ENCODE measurements at regions not wholly inside any gene's neighbourhood (a gene's known extent, or its start where the extent isn't known, plus 50 kb on each side); places are given as distances from the start of the nearest gene placed in this dataset.
"Not testable (repeated sequence)": the region's sequence is repeated elsewhere in the genome, so short reads cannot be mapped to it uniquely, and the experiment has no call there.

DNA sequence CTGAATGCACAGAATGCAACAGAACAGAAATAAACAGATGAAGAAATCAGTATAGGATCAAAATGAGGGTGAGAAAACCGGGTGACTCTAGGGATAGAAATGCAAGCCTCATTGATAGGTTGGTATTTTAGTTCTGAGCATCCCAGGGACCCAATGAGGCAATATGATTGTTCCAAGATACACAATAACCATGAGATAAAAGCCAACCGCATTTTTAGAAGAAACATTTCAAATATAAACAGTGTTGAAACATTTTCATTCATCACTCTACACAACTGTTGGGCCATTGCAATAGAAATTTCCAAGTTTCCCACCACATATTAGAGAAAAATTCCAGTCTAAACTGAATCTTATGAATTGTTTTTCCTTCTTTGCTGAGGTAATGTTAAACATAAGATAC is 452.3 kb upstream of the PTGER4 start:
- H3K9me3 ChIP-seq = no peaks in the 10 kb centered on the region
- no peaks in the 10 kb centered on the region for H3K36me3 ChIP-seq
- H3K27me3 ChIP-seq = no peaks in the 10 kb centered on the region
- 73% methylated on average over 2 of the region's 2 CpGs for WGBS
- TF ChIP-seq POLR2A (IDR thresholded peaks at IDR 0.05) (no peak), EP300 (IDR thresholded peaks at IDR 0.05) (no peak), POLR2AphosphoS5 (IDR thresholded peaks at IDR 0.05) (no peak)
- TF ChIP-seq, protein P1, sequence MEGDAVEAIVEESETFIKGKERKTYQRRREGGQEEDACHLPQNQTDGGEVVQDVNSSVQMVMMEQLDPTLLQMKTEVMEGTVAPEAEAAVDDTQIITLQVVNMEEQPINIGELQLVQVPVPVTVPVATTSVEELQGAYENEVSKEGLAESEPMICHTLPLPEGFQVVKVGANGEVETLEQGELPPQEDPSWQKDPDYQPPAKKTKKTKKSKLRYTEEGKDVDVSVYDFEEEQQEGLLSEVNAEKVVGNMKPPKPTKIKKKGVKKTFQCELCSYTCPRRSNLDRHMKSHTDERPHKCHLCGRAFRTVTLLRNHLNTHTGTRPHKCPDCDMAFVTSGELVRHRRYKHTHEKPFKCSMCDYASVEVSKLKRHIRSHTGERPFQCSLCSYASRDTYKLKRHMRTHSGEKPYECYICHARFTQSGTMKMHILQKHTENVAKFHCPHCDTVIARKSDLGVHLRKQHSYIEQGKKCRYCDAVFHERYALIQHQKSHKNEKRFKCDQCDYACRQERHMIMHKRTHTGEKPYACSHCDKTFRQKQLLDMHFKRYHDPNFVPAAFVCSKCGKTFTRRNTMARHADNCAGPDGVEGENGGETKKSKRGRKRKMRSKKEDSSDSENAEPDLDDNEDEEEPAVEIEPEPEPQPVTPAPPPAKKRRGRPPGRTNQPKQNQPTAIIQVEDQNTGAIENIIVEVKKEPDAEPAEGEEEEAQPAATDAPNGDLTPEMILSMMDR (IDR thresholded peaks at IDR 0.05) = no peak
- no peak overlapping the region for H3K27ac ChIP-seq
- no peak overlapping the region for H3K4me3 ChIP-seq
- no peaks in the 10 kb centered on the region for H3K4me1 ChIP-seq
- DNase-seq (ENCODE audit: low spot score in 2 of 2) = no peak

DNA sequence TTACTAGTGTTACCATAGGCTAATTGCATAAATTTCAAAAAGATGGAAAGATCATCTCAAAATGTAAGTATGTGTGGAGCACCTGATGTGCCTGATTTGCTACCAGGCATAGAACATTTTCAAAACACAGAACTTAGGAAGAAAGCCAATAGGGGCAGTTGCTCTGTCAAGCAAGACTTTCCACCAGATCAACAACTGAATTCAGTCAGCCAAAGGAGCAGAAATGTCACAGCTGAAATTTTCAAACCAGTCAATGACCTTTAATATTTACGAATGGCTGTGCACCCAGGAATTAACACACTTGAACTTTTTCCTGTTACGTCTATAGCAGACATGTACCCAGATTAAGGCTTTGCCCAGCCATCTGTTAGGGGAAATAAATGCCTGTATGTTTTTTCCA is 452.8 kb upstream of the PTGER4 start:
- Histone ChIP-seq H3K27me3 (no peaks in the 10 kb centered on the region), H3K36me3 (no peaks in the 10 kb centered on the region), H3K4me1 (no peaks in the 10 kb centered on the region), H3K27ac (no peak overlapping the region), H3K9me3 (no peaks in the 10 kb centered on the region), H3K4me3 (no peak overlapping the region)
- 84% methylated on average over 2 of the region's 2 CpGs for WGBS
- DNase-seq (ENCODE audit: low spot score in 2 of 2) = no peak
- TF ChIP-seq, protein P1 (IDR thresholded peaks at IDR 0.05) = no peak
- TF ChIP-seq POLR2A (IDR thresholded peaks at IDR 0.05) (no peak), POLR2AphosphoS5 (IDR thresholded peaks at IDR 0.05) (no peak), EP300 (IDR thresholded peaks at IDR 0.05) (no peak)

DNA sequence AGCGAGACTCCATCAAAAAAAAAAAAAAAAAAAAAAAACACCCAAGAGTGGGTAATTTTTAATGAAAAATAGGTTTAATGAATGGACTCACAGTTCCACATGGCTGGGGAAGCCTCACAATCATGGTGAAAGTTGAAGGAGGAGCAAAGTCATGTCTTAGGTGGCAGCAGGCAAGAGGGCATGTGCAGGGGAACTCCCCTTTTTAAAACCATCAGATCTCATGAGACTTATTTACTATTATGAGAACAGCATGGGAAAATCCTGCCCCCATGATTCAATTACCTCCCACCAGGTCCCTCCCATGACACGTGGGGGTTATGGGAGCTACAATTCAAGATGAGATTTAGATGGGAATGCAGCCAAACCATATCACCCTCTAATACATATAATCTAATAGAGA is 454.6 kb upstream of the PTGER4 start:
- not testable (repeated sequence) for H3K27ac ChIP-seq; DNase-seq (ENCODE audit: low spot score in 2 of 2); H3K27me3 ChIP-seq; H3K4me1 ChIP-seq; H3K36me3 ChIP-seq; H3K4me3 ChIP-seq; H3K9me3 ChIP-seq
- 65% methylated on average over 2 of the region's 2 CpGs for WGBS

DNA sequence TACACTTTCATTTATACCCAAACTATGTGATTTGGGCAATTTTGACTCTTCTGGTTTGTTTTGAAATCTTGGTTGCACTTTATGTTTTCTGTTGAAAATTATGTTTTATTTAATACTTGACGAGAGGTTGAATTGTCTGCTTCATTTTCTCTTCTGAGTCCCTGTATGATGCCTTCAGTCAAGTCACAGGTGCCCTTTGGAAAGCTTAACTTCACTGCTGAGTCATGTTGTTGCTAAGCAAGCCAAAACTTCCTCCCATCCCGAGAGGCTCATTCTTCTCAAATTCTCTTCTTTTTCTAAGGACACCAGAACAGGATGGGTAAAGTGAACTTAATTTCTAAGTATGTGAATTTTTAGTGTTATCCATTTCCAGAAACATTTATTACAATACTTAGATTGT is 455.3 kb upstream of the PTGER4 start:
- Histone ChIP-seq H3K4me1 (no peaks in the 10 kb centered on the region), H3K36me3 (no peaks in the 10 kb centered on the region), H3K27ac (no peak overlapping the region), H3K9me3 (no peaks in the 10 kb centered on the region), H3K27me3 (no peaks in the 10 kb centered on the region), H3K4me3 (no peak overlapping the region)
- WGBS = 66% methylated on average over 2 of the region's 2 CpGs
- DNase-seq (ENCODE audit: low spot score in 2 of 2) = no peak
- TF ChIP-seq POLR2AphosphoS5 (IDR thresholded peaks at IDR 0.05) = no peak
- TF ChIP-seq POLR2A (IDR thresholded peaks at IDR 0.05) = no peak
- no peak for TF ChIP-seq EP300 (IDR thresholded peaks at IDR 0.05)

DNA sequence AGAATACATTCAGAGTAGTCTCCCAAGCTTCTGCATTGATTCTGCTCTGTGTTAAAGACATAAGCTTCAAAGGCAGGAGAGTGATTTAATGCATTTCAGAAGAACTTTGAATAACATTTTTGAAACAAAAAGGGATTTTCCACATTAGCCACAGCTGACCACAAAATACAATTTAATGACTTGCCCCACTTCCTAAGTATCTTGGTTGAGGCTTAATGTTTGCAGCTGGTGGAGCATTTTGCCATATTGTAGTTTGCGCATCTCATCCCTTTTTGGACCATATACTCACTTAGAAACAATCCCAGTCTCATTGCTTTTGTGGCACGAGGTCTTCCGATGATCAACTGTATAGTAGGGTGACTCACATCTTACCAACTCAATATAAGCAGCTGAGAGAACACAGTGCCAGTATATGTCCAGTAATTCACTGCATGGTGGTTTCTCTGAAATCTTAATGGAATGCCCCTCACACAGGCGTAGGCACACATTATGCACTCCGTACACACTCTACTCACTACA is 455.8 kb upstream of the PTGER4 start:
- H3K27ac ChIP-seq = no peak overlapping the region
- TF ChIP-seq POLR2AphosphoS5 (IDR thresholded peaks at IDR 0.05) (no peak), EP300 (IDR thresholded peaks at IDR 0.05) (no peak), POLR2A (IDR thresholded peaks at IDR 0.05) (no peak)
- TF ChIP-seq, protein P1 (IDR thresholded peaks at IDR 0.05) = no peak
- no peak for DNase-seq (ENCODE audit: low spot score in 2 of 2)
- H3K27me3 ChIP-seq = no peaks in the 10 kb centered on the region
- 90% methylated on average over 5 of the region's 5 CpGs for WGBS
- no peaks in the 10 kb centered on the region for H3K36me3 ChIP-seq
- no peaks in the 10 kb centered on the region for H3K4me1 ChIP-seq
- H3K9me3 ChIP-seq = no peaks in the 10 kb centered on the region
- no peak overlapping the region for H3K4me3 ChIP-seq

DNA sequence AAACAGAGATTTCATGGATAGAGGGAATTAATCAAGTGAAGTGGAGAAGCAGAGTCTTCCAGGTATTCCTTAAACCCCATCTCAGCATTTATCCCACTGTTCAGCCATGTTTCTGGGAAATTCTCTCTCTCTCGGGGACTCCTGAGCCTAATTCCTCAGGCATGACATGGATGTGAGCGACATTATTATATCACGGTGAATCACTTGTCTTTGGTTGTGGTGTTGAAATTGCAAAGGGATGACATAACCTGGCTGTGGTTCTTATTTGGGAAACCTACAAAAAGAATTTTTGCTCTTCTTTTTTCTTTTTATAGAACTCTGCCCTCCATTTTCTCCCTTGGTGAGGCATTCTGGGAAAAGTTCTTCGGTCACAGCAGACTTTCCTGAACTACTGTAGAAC is 457.9 kb upstream of the PTGER4 start:
- Histone ChIP-seq H3K4me3 (no peak overlapping the region), H3K27me3 (no peaks in the 10 kb centered on the region), H3K27ac (no peak overlapping the region), H3K36me3 (no peaks in the 10 kb centered on the region), H3K9me3 (no peaks in the 10 kb centered on the region), H3K4me1 (no peaks in the 10 kb centered on the region)
- no peak for DNase-seq (ENCODE audit: low spot score in 2 of 2)
- TF ChIP-seq EP300 (IDR thresholded peaks at IDR 0.05) = no peak
- no peak for TF ChIP-seq POLR2AphosphoS5 (IDR thresholded peaks at IDR 0.05)
- TF ChIP-seq POLR2A (IDR thresholded peaks at IDR 0.05) = no peak
- TF ChIP-seq, protein P1 (IDR thresholded peaks at IDR 0.05) = no peak
- 84% methylated on average over 4 of the region's 4 CpGs for WGBS
